IgD-negative memory B cell (primary cell): ENCODE measurements at regions not wholly inside any gene's neighbourhood (a gene's known extent, or its start where the extent isn't known, plus 50 kb on each side); places are given as distances from the start of the nearest gene placed in this dataset.

Source experiments
- H3K27ac Mint-ChIP-seq, 3 donors: one replicate each; pipeline ENCODE4 v1.8.0; 2020 to 2022; ENCODE audit warnings: mild to moderate bottlenecking in 3 of 3, mixed read lengths in 3 of 3, moderate library complexity in 1 of 3
- H3K27me3 Mint-ChIP-seq: one replicate; pipeline ENCODE4 v1.8.0; 2021; ENCODE audit warnings: mixed read lengths
- H3K36me3 Mint-ChIP-seq: one replicate; pipeline ENCODE4 v1.8.0; 2020; ENCODE audit warnings: mild to moderate bottlenecking, mixed read lengths
- H3K4me1 Mint-ChIP-seq, 3 donors: one replicate each; pipeline ENCODE4 v1.8.0; 2020 to 2022; ENCODE audit warnings: mixed read lengths in 3 of 3, mild to moderate bottlenecking in 1 of 3
- H3K4me3 Mint-ChIP-seq, 4 donors: one replicate each; pipeline ENCODE4 v1.8.0; 2020 to 2022; ENCODE audit warnings: mild to moderate bottlenecking in 4 of 4, mixed read lengths in 4 of 4, moderate library complexity in 3 of 4
- H3K9me3 Mint-ChIP-seq, 3 donors: one replicate each; pipeline ENCODE4 v1.8.0; 2020 to 2021; ENCODE audit warnings: mixed read lengths in 3 of 3, mild to moderate bottlenecking in 1 of 3

DNA sequence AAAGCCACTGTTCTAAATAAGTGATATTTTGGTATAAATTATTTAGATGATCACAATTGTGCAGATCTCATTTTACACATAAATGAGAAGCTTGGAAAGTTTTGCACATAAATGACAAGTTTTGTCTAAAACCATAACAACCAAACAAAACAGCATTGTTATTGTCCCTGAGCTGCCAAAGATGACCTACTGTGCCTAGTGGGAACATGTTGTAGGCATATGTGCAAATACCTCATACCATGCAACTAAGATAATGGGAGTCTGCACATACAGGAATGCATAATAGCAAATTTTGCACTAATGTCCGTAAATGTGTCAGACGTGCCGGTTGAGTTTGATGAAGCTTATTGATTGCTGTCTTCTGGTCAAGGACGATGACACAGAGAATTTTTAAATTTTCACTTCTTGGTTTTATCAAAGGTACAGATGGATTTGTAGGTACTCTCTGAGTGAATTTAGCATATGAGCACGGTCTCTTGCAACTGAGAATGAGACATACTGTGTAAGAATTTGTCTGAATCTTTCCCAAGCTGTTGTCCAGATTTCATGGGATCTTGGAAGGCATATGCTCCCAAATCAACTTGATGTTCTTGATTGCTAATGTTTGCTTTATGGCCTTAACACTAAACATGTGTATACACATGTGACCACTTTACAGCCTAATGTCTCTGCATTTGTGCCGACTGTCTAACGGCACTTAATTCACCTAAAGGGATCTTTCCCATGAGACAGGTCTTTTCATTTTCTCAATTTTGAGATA lies 1133.5 kb downstream of the FAT4 start:
- Mint-ChIP-seq H3K27me3 (no peaks in the 10 kb centered on the region), H3K4me3 (no peak overlapping the region), H3K4me1 (no peaks in the 10 kb centered on the region), H3K27ac (no peak overlapping the region), H3K9me3 (peaks cover 4 to 13% (median 8%) of the 10 kb centered on the region in 3 donors), H3K36me3 (no peaks in the 10 kb centered on the region)

GRCh38 chr4:126451237-126451873 lies 1136.6 kb downstream of the FAT4 start:
- no peak overlapping the region for H3K27ac Mint-ChIP-seq
- no peaks in the 10 kb centered on the region for H3K4me1 Mint-ChIP-seq
- H3K36me3 Mint-ChIP-seq: no peaks in the 10 kb centered on the region

GRCh38 chr4:126455865-126456264 lies 1141.1 kb downstream of the FAT4 start:
- Mint-ChIP-seq H3K27me3 (no peaks in the 10 kb centered on the region), H3K27ac (no peak overlapping the region), H3K4me1 (no peaks in the 10 kb centered on the region), H3K4me3 (no peak overlapping the region), H3K9me3 (peaks cover 0 to 6% (median 0%) of the 10 kb centered on the region in 3 donors), H3K36me3 (no peaks in the 10 kb centered on the region)

More at GRCh38 chr4:126451237-126451873, 1136.6 kb downstream of the FAT4 start:
- H3K27me3 Mint-ChIP-seq: no peaks in the 10 kb centered on the region
- no peak overlapping the region for H3K4me3 Mint-ChIP-seq
- H3K9me3 Mint-ChIP-seq: peaks cover 3 to 9% (median 4%) of the 10 kb centered on the region in 3 donors

DNA sequence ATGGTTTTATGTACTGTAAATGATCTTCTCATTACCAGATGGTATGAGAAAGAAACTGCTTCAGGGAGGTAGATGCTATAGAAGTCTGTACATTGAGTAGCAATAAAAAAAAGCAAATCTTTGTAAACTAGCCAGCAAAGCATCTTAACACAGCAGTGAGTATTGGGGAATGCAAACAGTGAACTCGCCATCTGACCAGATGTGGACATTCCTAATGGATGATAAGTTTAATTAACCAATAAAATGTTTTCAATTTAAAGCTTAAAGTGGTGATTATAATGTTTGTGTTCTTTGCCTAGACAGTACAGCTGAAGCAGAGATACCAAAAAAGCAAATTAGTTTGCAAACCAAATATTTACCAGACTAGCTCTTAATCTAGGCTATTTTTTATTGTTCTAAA lies 1144.2 kb downstream of the FAT4 start:
- no peak overlapping the region for H3K27ac Mint-ChIP-seq
- H3K9me3 Mint-ChIP-seq: peaks cover 0 to 3% (median 3%) of the 10 kb centered on the region in 3 donors
- H3K4me3 Mint-ChIP-seq: no peak overlapping the region
- no peaks in the 10 kb centered on the region for H3K36me3 Mint-ChIP-seq
- no peaks in the 10 kb centered on the region for H3K27me3 Mint-ChIP-seq
- no peaks in the 10 kb centered on the region for H3K4me1 Mint-ChIP-seq

GRCh38 chr4:126465341-126465740 lies 1150.6 kb downstream of the FAT4 start:
- no peaks in the 10 kb centered on the region for H3K27me3 Mint-ChIP-seq
- peaks cover 0 to 7% (median 3%) of the 10 kb centered on the region in 3 donors for H3K9me3 Mint-ChIP-seq
- H3K27ac Mint-ChIP-seq: no peak overlapping the region
- no peaks in the 10 kb centered on the region for H3K36me3 Mint-ChIP-seq
- H3K4me3 Mint-ChIP-seq: no peak overlapping the region
- H3K4me1 Mint-ChIP-seq: no peaks in the 10 kb centered on the region

- no peaks in the 10 kb centered on the region for H3K27me3 Mint-ChIP-seq
- H3K4me1 Mint-ChIP-seq: no peaks in the 10 kb centered on the region
- no peak overlapping the region for H3K4me3 Mint-ChIP-seq
- no peaks in the 10 kb centered on the region for H3K36me3 Mint-ChIP-seq
- no peak overlapping the region for H3K27ac Mint-ChIP-seq
- H3K9me3 Mint-ChIP-seq: peaks cover 0 to 7% (median 3%) of the 10 kb centered on the region in 3 donors
These were observed 1152.1 kb downstream of the FAT4 start for GRCh38 chr4:126466848-126467247.

GRCh38 chr4:126468144-126468543 lies 1153.4 kb downstream of the FAT4 start:
- no peak overlapping the region for H3K27ac Mint-ChIP-seq
- no peaks in the 10 kb centered on the region for H3K27me3 Mint-ChIP-seq
- H3K4me3 Mint-ChIP-seq: no peak overlapping the region
- H3K4me1 Mint-ChIP-seq: no peaks in the 10 kb centered on the region
- peaks cover 0 to 7% (median 3%) of the 10 kb centered on the region in 3 donors for H3K9me3 Mint-ChIP-seq
- H3K36me3 Mint-ChIP-seq: no peaks in the 10 kb centered on the region

DNA sequence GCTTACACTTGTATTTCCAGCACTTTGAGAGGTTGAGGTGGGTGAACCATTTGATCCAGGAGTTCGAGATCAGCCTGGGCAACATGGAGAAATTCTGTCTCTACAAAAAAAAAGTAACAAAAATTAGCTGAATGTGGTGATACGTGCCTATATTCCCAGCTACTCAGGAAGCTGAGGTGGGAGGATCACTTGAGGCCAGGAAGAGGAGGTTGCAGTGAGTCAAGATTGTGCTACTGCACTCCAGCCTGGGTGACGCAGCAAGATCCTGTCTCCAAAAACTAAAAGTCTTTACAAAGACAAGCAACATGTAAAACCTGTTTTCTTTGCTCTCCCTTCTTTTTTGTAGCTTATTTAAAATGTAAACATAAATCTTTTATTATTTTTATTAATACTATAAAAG lies 1156.1 kb downstream of the FAT4 start:
- Mint-ChIP-seq H3K27me3 (no peaks in the 10 kb centered on the region), H3K27ac (no peak overlapping the region)

DNA sequence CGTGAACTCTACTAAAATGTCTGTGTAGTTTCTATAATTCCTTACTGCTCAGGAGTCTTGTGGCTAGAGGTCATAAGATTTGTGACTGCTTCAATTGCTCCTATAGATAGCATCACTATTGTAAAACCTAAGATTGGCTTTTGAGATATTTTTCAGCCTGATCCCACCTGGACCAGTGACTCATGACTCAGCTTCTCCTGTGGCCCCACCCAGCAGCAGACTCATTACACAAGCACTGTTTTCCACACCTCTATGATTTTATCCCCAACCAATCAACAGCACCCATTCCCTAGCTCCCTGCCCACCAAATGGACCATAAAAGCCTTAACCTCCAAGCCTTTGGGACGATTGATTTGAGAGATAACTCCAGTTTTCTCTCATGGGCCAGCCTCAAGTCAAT lies 1157.0 kb upstream of the INTU start:
- Mint-ChIP-seq H3K4me1 (no peaks in the 10 kb centered on the region), H3K27me3 (no peaks in the 10 kb centered on the region), H3K27ac (no peak overlapping the region), H3K9me3 (peaks cover 0 to 4% (median 3%) of the 10 kb centered on the region in 3 donors), H3K4me3 (no peak overlapping the region), H3K36me3 (no peaks in the 10 kb centered on the region)

More for the DNA sequence above, 1156.1 kb downstream of the FAT4 start:
- Mint-ChIP-seq H3K36me3 (no peaks in the 10 kb centered on the region), H3K4me3 (no peak overlapping the region), H3K4me1 (no peaks in the 10 kb centered on the region), H3K9me3 (peaks cover 0 to 3% (median 3%) of the 10 kb centered on the region in 3 donors)

DNA sequence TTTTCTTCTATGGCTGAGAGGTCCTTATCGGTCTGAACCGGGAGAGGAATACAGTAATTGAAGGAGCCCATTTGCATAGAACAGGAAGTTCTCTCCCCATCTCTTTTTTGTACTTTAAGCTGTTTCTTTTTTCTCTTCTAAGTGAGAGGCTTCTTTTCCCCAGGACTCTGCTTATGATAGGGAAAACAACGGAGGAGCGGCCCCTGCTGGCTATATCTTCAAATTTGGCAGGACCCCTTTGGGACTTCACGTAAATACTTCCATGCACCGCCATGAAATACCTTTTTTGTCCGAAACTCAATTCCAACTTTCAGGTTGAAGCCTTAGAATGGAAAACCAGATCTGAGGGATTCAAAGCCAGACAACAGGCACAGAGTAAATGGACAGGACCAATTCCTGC lies 1153.0 kb upstream of the INTU start:
- H3K36me3 Mint-ChIP-seq: no peaks in the 10 kb centered on the region
- no peak overlapping the region for H3K27ac Mint-ChIP-seq
- H3K27me3 Mint-ChIP-seq: no peaks in the 10 kb centered on the region
- H3K4me1 Mint-ChIP-seq: no peaks in the 10 kb centered on the region
- peaks cover 0 to 6% (median 3%) of the 10 kb centered on the region in 3 donors for H3K9me3 Mint-ChIP-seq
- no peak overlapping the region for H3K4me3 Mint-ChIP-seq

GRCh38 chr4:126482311-126482710 lies 1150.4 kb upstream of the INTU start:
- H3K36me3 Mint-ChIP-seq: no peaks in the 10 kb centered on the region
- H3K4me1 Mint-ChIP-seq: no peaks in the 10 kb centered on the region
- no peak overlapping the region for H3K4me3 Mint-ChIP-seq
- no peak overlapping the region for H3K27ac Mint-ChIP-seq
- no peaks in the 10 kb centered on the region for H3K27me3 Mint-ChIP-seq
- H3K9me3 Mint-ChIP-seq: peaks cover 0 to 6% (median 4%) of the 10 kb centered on the region in 3 donors

- H3K27me3 Mint-ChIP-seq: no peaks in the 10 kb centered on the region
- no peak overlapping the region for H3K27ac Mint-ChIP-seq
- no peaks in the 10 kb centered on the region for H3K36me3 Mint-ChIP-seq
- H3K9me3 Mint-ChIP-seq: peaks cover 0 to 8% (median 2%) of the 10 kb centered on the region in 3 donors
- H3K4me3 Mint-ChIP-seq: no peak overlapping the region
- no peaks in the 10 kb centered on the region for H3K4me1 Mint-ChIP-seq
These were observed 1146.4 kb upstream of the INTU start for GRCh38 chr4:126486377-126486776.

DNA sequence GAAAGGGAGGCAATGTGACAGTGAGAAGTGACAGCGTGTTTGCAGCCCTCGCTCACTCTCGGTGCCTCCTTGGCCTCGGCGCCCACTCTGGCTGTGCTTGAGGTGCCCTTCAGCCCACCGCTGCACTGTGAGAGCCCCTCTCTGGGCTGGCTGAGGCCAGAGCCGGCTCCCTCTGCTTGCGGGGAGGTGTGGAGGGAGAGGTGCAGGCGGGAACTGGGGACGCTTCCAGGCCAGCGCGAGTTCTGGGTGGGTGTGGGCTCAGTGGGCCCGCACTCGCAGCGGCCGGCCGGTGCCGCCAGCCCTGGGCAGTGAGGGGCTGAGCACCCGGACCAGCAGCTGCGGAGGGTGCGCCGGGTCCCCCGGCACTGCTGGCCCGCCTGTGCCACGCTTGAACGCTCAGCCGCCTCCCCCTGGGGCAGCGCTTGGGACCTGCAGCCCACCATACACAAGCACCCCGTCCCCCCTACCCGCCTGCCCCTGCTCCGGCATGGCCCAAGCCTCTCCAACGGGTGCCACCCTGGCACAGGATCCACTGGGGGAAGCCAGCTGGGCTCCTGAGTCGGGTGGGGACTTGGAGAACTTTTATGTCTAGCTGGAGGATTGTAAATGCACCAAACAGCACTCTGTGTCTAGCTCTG lies 1142.8 kb upstream of the INTU start:
- H3K27ac Mint-ChIP-seq: no peak overlapping the region
- no peaks in the 10 kb centered on the region for H3K36me3 Mint-ChIP-seq
- H3K9me3 Mint-ChIP-seq: peaks cover 2 to 12% (median 4%) of the 10 kb centered on the region in 3 donors
- no peak overlapping the region for H3K4me3 Mint-ChIP-seq
- no peaks in the 10 kb centered on the region for H3K27me3 Mint-ChIP-seq
- H3K4me1 Mint-ChIP-seq: no peaks in the 10 kb centered on the region

- Mint-ChIP-seq H3K27ac (no peak overlapping the region), H3K36me3 (no peaks in the 10 kb centered on the region), H3K27me3 (no peaks in the 10 kb centered on the region), H3K4me3 (no peak overlapping the region), H3K9me3 (peaks cover 0 to 8% (median 5%) of the 10 kb centered on the region in 3 donors), H3K4me1 (no peaks in the 10 kb centered on the region)
These were observed 1137.5 kb upstream of the INTU start for GRCh38 chr4:126495163-126495752.

- H3K4me3 Mint-ChIP-seq: no peak overlapping the region
- H3K9me3 Mint-ChIP-seq: peaks cover 0 to 4% (median 0%) of the 10 kb centered on the region in 3 donors
- H3K27ac Mint-ChIP-seq: no peak overlapping the region
- H3K4me1 Mint-ChIP-seq: no peaks in the 10 kb centered on the region
- no peaks in the 10 kb centered on the region for H3K36me3 Mint-ChIP-seq
- H3K27me3 Mint-ChIP-seq: no peaks in the 10 kb centered on the region
These were observed 1119.8 kb upstream of the INTU start for GRCh38 chr4:126512979-126513378.
